Neural progenitor cell (in vitro differentiated cells): ENCODE measurements at regions not wholly inside any gene's neighbourhood (a gene's known extent, or its start where the extent isn't known, plus 50 kb on each side); places are given as distances from the start of the nearest gene placed in this dataset.

ENCODE experiments used
- EZH2 ChIP-seq: fragments of 200-600 bp; sonication (generic); IDR thresholded peaks from 2 replicates; pipeline ENCODE4 v1.6.1; 2017; ENCODE audit warnings: antibody characterized with exemption, mild to moderate bottlenecking, moderate library complexity
- EZH2phosphoT487 ChIP-seq: fragments of 200-600 bp; sonication (generic); IDR thresholded peaks from 2 replicates; pipeline ENCODE4 v1.6.1; 2017; ENCODE audit warnings: antibody characterized with exemption
- TF ChIP-seq, protein P1 (sequence below): fragments of 200-600 bp; sonication (generic); IDR thresholded peaks from 2 replicates; pipeline ENCODE4 v1.5.1; 2017; ENCODE audit warnings: antibody characterized with exemption, mild to moderate bottlenecking

DNA sequence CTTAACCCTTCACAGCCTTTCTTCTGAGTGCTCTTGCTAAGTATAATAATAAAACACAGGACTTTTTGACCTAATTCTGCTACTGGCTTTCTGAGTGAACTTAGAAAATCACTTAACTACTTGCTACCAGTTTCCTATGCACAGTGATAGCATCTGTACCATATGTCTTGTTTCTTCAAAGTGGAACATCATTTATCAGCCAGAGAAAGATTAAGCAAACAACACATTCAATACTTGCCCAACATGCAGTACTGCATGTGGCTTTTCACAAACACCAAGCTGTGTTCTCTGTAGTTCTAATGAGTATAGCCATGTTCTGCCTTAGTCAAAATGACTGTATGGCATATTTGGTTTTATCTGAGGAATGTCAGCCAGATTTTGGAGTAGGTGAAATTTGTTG, 1286.6 kb upstream of the ZEB2 start:
- TF ChIP-seq, protein P1, sequence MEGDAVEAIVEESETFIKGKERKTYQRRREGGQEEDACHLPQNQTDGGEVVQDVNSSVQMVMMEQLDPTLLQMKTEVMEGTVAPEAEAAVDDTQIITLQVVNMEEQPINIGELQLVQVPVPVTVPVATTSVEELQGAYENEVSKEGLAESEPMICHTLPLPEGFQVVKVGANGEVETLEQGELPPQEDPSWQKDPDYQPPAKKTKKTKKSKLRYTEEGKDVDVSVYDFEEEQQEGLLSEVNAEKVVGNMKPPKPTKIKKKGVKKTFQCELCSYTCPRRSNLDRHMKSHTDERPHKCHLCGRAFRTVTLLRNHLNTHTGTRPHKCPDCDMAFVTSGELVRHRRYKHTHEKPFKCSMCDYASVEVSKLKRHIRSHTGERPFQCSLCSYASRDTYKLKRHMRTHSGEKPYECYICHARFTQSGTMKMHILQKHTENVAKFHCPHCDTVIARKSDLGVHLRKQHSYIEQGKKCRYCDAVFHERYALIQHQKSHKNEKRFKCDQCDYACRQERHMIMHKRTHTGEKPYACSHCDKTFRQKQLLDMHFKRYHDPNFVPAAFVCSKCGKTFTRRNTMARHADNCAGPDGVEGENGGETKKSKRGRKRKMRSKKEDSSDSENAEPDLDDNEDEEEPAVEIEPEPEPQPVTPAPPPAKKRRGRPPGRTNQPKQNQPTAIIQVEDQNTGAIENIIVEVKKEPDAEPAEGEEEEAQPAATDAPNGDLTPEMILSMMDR = no peak
- TF ChIP-seq EZH2phosphoT487 (no peak), EZH2 (no peak)
